ENCODE measurements at regions not wholly inside any gene's neighbourhood (a gene's known extent, or its start where the extent isn't known, plus 50 kb on each side); places are given as distances from the start of the nearest gene placed in this dataset.

DNA sequence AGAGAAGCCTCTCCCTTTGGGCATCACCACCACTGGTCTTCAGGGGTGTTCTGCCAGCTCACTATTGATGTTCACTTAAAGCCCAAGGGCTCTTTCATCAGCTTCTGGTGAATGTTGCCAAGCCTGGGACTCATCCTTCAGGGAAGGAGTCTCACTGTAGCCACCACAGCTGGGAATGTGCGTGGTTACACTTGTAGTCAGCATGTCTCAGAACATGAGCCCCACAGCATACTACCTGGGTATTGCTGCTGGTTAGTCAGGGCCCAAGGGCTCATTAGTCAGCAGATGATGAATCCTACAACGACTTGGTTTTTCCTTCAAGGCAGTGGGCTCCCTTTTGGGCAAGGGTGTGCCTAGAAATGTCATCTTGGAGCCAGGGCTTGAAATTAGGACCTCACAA lies 412.9 kb downstream of the VGLL3 start:
- TF ChIP-seq POLR2A (IDR thresholded peaks at IDR 0.05) = no peak
- TF ChIP-seq, protein P1, sequence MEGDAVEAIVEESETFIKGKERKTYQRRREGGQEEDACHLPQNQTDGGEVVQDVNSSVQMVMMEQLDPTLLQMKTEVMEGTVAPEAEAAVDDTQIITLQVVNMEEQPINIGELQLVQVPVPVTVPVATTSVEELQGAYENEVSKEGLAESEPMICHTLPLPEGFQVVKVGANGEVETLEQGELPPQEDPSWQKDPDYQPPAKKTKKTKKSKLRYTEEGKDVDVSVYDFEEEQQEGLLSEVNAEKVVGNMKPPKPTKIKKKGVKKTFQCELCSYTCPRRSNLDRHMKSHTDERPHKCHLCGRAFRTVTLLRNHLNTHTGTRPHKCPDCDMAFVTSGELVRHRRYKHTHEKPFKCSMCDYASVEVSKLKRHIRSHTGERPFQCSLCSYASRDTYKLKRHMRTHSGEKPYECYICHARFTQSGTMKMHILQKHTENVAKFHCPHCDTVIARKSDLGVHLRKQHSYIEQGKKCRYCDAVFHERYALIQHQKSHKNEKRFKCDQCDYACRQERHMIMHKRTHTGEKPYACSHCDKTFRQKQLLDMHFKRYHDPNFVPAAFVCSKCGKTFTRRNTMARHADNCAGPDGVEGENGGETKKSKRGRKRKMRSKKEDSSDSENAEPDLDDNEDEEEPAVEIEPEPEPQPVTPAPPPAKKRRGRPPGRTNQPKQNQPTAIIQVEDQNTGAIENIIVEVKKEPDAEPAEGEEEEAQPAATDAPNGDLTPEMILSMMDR (IDR thresholded peaks at IDR 0.05) = no peak
